Activated CD8-positive, alpha-beta memory T cell treated with anti-CD3 and anti-CD28 coated beads, Interleukin-2, amount 50 U/mL, for 24 hours (primary cell): ENCODE measurements at regions not wholly inside any gene's neighbourhood (a gene's known extent, or its start where the extent isn't known, plus 50 kb on each side); places are given as distances from the start of the nearest gene placed in this dataset.

Experiments used
- DNase-seq: peaks from one replicate; pipeline ENCODE4 v3.0.0-alpha.2; 2020; ENCODE audit errors: extremely low read depth

DNA sequence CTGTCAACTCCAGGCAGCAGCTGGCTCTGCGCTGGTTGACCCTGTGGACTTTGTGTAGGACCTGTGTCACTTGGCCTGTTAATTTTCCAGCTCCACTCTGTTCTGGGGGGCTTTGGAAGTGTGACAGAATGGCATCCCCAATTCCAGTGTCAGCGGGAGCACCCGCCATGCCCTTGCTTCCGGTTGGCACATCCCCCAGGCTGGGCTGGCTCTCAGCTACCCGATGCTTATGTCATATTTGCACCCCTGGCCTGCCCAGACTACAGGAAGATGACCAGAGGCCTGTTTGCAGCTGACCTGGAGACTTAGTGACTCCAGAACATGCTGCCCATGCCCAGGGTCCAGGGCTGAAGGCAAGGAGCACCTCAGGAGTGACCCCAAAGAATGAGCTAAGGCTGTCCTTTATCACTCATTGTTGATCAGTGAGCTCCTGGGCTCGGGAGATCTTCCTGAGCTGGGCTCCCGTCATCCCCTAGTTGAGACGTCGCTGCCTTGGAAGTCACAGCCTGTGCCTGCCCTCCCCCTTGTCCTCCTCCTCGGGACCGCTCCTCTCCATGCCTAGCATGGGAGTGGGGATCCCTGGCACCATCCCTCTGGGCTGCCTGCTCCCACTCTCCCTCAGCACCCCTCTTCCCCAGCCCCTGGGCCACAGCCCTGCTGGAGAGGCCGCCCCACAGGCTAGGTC lies 163.4 kb upstream of the RTL1 start:
- no peak for DNase-seq

GRCh38 chr14:101068313-101069227 lies 165.0 kb upstream of the RTL1 start:
- DNase-seq, result no peak

DNA sequence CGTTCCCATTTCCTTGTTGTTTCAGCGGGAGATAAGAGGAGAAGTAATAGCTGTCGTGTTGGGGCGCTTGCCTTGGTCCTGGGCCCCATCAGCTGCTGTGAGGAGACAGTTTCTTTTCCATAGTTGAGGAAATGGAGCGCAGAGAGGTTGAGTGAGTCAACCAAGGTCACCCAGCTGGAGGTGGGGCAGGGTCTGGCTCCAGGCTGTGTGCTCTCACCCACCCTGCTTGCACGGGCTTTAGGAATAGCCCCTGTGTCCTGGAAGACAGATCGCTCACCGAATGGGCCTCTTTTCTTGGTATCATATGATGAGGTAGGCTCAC lies 165.7 kb upstream of the RTL1 start:
- no peak for DNase-seq

- DNase-seq, result no peak
Measured at GRCh38 chr14:101069666-101070362, 166.3 kb upstream of the RTL1 start.

DNA sequence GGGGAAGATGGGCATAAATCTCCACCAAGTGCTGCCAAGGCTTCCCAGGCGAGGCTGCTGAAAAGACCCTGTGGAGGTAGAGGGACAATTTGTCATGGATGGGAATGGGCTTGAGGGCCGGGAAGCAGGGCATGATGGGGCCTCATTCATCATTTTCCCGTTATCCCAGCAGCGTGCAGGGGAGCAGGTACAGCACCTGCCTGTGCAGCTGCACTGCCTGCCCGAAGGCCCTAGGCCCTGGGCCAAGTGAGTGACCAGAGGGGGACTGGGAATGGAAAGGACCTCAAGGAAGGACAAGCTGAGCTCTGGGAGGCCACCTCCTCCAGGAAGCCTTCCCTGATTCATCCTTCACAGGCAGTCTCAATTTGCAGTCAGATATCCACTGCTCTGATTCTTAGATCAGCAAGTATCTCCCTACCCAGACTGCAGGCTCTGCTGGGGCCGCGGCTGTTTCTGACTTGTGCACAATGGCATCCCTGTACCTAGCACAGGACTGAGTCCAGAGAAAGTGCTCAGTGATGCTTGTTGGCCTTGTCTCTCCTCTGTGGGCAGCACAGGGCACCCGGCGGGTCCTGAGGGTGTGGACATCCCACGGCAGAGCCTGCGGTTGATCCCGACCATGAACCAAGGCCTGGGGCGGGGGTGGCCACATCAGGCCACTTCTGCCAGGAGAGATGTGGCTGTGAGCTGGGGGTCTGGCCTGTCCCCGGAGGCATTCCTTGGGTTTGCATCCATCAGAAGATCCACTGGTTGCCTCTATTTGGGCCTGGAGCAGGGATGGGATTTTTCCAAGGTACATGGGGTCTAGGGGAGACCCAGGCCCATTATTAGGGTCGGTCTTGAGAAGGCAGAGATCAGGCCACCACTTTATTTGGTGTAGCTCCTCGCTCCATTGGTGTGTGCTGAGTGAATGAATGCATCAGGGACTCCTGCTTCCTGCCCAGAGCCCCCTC lies 167.3 kb upstream of the RTL1 start:
- no peak for DNase-seq

DNA sequence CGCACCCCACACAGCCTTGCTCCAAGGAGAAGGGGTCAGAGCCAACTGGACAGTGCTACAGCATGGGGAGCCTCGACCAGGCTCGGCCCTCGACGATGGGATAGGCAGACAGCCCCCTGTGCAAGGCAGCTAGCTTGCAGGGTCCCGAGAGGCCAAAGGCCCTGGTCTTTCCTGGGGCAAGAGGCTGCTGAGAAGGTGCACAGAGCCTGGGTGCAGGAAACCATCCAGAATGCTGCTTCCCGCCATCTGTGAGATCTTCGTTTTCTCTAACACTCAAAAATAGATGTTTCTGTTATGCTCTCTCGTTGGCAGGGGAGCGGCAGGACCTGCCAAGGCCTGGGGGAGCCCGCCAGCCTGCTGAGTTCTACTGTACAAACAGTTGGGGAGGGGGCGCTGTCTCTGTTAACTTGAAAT lies 168.0 kb upstream of the RTL1 start:
- DNase-seq, result no peak

DNA sequence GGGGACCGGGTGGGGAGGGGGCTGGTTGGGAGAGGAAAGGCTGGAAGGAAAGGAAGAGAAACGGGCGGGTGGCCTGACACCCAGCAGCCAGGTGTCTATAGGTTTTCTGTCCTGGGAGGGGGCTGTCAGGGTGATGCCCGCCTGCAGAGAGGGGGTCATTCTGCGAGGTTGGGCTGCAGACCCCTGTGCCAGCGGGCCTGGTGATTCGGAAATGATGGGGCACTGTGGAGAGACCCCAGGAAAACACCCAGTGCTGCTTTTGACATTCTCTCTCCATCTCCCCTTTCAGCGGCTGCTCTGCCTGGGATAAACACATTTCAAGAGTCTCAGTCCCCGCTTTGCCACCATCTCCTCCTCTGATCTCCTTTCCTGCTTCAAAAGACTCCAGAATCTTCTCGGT lies 168.5 kb upstream of the RTL1 start:
- no peak for DNase-seq

DNA sequence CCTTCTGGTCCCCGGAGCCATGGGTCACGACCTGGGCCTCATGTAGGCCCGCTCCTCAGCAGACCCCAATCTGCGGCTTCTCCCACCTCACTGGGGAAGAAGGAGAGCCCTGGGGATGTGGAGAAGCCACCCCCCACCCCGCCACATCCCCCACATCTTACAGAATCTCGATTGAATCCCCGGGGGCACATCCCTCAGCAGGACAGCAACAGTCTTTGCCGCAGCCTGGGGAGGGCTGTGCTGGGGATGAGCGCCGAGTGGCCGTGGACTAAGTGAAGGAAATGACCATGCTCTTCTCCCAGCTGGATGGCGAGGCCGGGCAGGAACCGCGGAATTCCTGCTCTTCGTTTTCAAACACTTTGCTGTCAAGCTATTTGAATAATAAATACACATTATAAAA lies 169.0 kb upstream of the RTL1 start:
- DNase-seq, result no peak

- DNase-seq, result no peak
Measured at GRCh38 chr14:101072945-101073597, 169.5 kb upstream of the RTL1 start.

DNA sequence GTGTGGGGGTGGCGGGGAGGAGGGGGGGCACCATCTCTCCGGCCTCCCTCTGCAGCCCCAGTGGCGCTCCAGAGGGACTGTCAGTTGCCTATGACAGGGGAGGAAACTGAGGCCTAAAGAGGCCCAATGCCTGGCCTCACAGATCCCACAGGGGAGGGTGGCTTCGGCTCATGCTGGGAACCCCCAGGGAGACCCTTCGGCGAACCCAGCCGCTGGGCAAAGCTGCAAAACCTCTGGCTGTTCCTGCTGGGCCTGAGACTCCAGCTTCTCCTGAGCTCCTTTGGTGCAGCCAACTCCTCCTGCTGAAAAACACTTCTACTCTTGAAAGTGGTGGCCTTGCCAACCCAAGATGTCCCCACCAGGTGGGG lies 170.1 kb upstream of the RTL1 start:
- DNase-seq, result no peak

- DNase-seq, result no peak
Measured at GRCh38 chr14:101074196-101075024, 170.9 kb upstream of the RTL1 start.

- no peak for DNase-seq
Measured at GRCh38 chr14:101075025-101075800, 171.7 kb upstream of the RTL1 start.

DNA sequence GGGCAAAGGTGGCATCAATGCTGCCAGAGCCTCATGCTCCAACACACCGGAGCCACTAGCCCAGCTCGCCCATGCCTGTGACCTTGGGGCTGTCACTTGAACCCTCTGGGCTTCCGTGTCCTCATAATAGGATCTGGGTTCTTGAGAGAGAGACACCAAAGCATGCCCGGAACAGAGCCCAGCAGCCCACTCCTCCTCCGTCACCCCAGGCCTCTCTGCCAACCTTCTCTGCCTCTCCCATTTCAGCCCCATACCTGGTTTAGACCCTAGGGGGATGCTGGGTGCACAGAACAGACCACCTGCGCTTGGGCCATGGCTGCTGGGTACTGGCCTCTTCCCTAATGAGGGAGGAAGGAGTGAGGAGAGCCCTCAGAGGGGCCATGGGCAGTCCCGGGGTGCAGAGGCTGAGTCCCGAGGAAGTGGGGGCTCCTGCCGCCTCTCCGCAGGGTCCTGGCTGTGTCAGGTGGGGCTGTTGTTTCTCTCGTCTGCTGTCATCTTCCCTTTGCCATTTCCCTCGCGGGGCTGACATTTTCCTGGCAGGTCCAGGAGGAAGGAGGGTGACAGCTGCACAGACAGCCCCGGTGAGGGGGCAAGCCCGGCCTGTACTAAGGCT lies 172.4 kb upstream of the RTL1 start:
- no peak for DNase-seq

- no peak for DNase-seq
Measured at GRCh38 chr14:101076451-101077198, 173.1 kb upstream of the RTL1 start.

GRCh38 chr14:101077481-101078074 lies 174.1 kb upstream of the RTL1 start:
- DNase-seq, result no peak

- no peak for DNase-seq
Measured at GRCh38 chr14:101078170-101078891, 174.8 kb upstream of the RTL1 start.

- no peak for DNase-seq
Measured at GRCh38 chr14:101078892-101079221, 175.3 kb upstream of the RTL1 start.
